CD1c-positive myeloid dendritic cell (primary cell): ENCODE measurements at regions not wholly inside any gene's neighbourhood (a gene's known extent, or its start where the extent isn't known, plus 50 kb on each side); places are given as distances from the start of the nearest gene placed in this dataset.

Experiments
- DNase-seq: peaks from one replicate; pipeline ENCODE4 v3.0.0-alpha.2; 2016; ENCODE audit errors: extremely low spot score

GRCh38 chr16:51392521-51393187, 241.6 kb upstream of the SALL1 start:
- DNase-seq, result no peak

GRCh38 chr16:51391798-51392511, 240.9 kb upstream of the SALL1 start:
- DNase-seq, result no peak

GRCh38 chr16:51390877-51391276, 239.8 kb upstream of the SALL1 start:
- DNase-seq, result no peak

GRCh38 chr16:51389881-51390280, 238.8 kb upstream of the SALL1 start:
- DNase-seq, result no peak

- DNase-seq, result no peak
Measured at GRCh38 chr16:51388516-51388951, 237.5 kb upstream of the SALL1 start.

- DNase-seq, result no peak
Measured at GRCh38 chr16:51383909-51384308, 232.8 kb upstream of the SALL1 start.

GRCh38 chr16:51382940-51383339, 231.9 kb upstream of the SALL1 start:
- no peak for DNase-seq

- no peak for DNase-seq
Measured at GRCh38 chr16:51382211-51382610, 231.1 kb upstream of the SALL1 start.

GRCh38 chr16:51376080-51376479, 225.0 kb upstream of the SALL1 start:
- DNase-seq, result no peak

GRCh38 chr16:51374790-51375189, 223.7 kb upstream of the SALL1 start:
- no peak for DNase-seq

- DNase-seq, result no peak
Measured at GRCh38 chr16:51374346-51374745, 223.3 kb upstream of the SALL1 start.

- no peak for DNase-seq
Measured at GRCh38 chr16:51365715-51366114, 214.6 kb upstream of the SALL1 start.

- no peak for DNase-seq
Measured at GRCh38 chr16:51359141-51359955, 208.3 kb upstream of the SALL1 start.

- DNase-seq, result no peak
Measured at GRCh38 chr16:51357839-51358238, 206.8 kb upstream of the SALL1 start.

GRCh38 chr16:51355875-51356274, 204.8 kb upstream of the SALL1 start:
- DNase-seq, result no peak

GRCh38 chr16:51355195-51355594, 204.1 kb upstream of the SALL1 start:
- DNase-seq, result no peak

- no peak for DNase-seq
Measured at GRCh38 chr16:51353055-51353454, 202.0 kb upstream of the SALL1 start.

GRCh38 chr16:51349626-51350025, 198.6 kb upstream of the SALL1 start:
- DNase-seq, result no peak

- no peak for DNase-seq
Measured at GRCh38 chr16:51343411-51343810, 192.3 kb upstream of the SALL1 start.

- no peak for DNase-seq
Measured at GRCh38 chr16:51341204-51341603, 190.1 kb upstream of the SALL1 start.

- no peak for DNase-seq
Measured at GRCh38 chr16:51337662-51338061, 186.6 kb upstream of the SALL1 start.

GRCh38 chr16:51328733-51329132, 177.7 kb upstream of the SALL1 start:
- DNase-seq, result no peak

- DNase-seq, result no peak
Measured at GRCh38 chr16:51327001-51327400, 175.9 kb upstream of the SALL1 start.
